ENCODE measurements at regions not wholly inside any gene's neighbourhood (a gene's known extent, or its start where the extent isn't known, plus 50 kb on each side); places are given as distances from the start of the nearest gene placed in this dataset.
"Not testable (repeated sequence)": the region's sequence is repeated elsewhere in the genome, so short reads cannot be mapped to it uniquely, and the experiment has no call there.

GRCh38 chr5:124537522-124537921 lies 208.9 kb downstream of the ZNF608 start:
- no peak for ATAC-seq (ENCODE audit: low FRiP score)
- no peak for TF ChIP-seq CTCF (IDR thresholded peaks at IDR 0.05)
- DNase-seq (ENCODE audit: low spot score) = no peak

- TF ChIP-seq CTCF (IDR thresholded peaks at IDR 0.05) = no peak
- ATAC-seq (ENCODE audit: low FRiP score) (no peak), DNase-seq (ENCODE audit: low spot score) (no peak)
Observed at GRCh38 chr5:124537107-124537506, 209.3 kb downstream of the ZNF608 start.

GRCh38 chr5:124536333-124536732 lies 210.1 kb downstream of the ZNF608 start:
- no peak for ATAC-seq (ENCODE audit: low FRiP score)
- no peak for TF ChIP-seq CTCF (IDR thresholded peaks at IDR 0.05)
- DNase-seq (ENCODE audit: low spot score) = no peak

- ATAC-seq (ENCODE audit: low FRiP score) (no peak), DNase-seq (ENCODE audit: low spot score) (no peak)
- no peak for TF ChIP-seq CTCF (IDR thresholded peaks at IDR 0.05)
Observed at GRCh38 chr5:124530916-124531315, 215.5 kb downstream of the ZNF608 start.

GRCh38 chr5:124528838-124529237 lies 217.6 kb downstream of the ZNF608 start:
- DNase-seq (ENCODE audit: low spot score) (no peak), ATAC-seq (ENCODE audit: low FRiP score) (no peak)
- TF ChIP-seq CTCF (IDR thresholded peaks at IDR 0.05) = no peak

GRCh38 chr5:124527220-124527991 lies 219.0 kb downstream of the ZNF608 start:
- TF ChIP-seq CTCF (IDR thresholded peaks at IDR 0.05) = no peak
- no peak for DNase-seq (ENCODE audit: low spot score)
- ATAC-seq (ENCODE audit: low FRiP score) = peak; percentile 95

GRCh38 chr5:124526079-124526478 lies 220.4 kb downstream of the ZNF608 start:
- not testable (repeated sequence) for DNase-seq (ENCODE audit: low spot score); ATAC-seq (ENCODE audit: low FRiP score)

All from omental fat pad (tissue), 3 donors.